NB4 (cell line): ENCODE measurements at regions not wholly inside any gene's neighbourhood (a gene's known extent, or its start where the extent isn't known, plus 50 kb on each side); places are given as distances from the start of the nearest gene placed in this dataset.

ENCODE experiments used
- DNase-seq: peaks from one replicate; pipeline ENCODE4 v3.0.0; 2010; ENCODE audit warnings: low read depth
- H3K4me3 ChIP-seq: one replicate; pipeline ENCODE4 v1.5.1; 2011; ENCODE audit warnings: mild to moderate bottlenecking, low read depth, low read length, moderate library complexity
- MYC ChIP-seq: IDR thresholded peaks from 2 replicates; pipeline ENCODE4 v1.6.1; 2011; ENCODE audit warnings: low read depth, low read length
- POLR2A ChIP-seq: IDR thresholded peaks from 2 replicates; pipeline ENCODE4 v1.6.1; 2011; ENCODE audit warnings: mild to moderate bottlenecking; ENCODE audit not compliant: insufficient read length; ENCODE audit errors: extremely low read depth
- TF ChIP-seq, protein P1 (sequence below): IDR thresholded peaks from one replicate; pipeline ENCODE4 v1.5.1; 2012; ENCODE audit warnings: low read depth, low read length
- TF ChIP-seq, protein P2 (sequence below): IDR thresholded peaks from 2 replicates; pipeline ENCODE4 v1.6.1; 2011; ENCODE audit warnings: low read depth, low read length

DNA sequence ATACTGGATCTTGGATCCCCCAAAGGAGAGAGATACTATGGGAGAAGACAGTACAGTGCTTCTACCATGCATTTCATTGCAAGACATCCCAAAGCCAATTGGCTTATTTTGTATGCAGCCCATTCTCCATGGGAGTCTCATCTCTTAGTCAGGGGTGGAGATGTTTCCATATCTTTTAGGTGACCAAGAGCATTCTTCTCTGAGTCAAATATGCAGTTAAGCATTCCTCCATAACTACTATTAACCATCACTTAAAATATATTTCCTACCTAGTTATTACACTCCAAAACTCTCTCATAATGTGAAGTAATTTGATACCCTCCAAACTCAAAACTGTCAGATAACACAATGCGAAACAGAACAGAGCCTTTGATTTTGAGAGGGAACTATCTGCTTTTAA, 542.6 kb downstream of the HDGFL1 start:
- no peak for TF ChIP-seq POLR2A
- TF ChIP-seq, protein P1, sequence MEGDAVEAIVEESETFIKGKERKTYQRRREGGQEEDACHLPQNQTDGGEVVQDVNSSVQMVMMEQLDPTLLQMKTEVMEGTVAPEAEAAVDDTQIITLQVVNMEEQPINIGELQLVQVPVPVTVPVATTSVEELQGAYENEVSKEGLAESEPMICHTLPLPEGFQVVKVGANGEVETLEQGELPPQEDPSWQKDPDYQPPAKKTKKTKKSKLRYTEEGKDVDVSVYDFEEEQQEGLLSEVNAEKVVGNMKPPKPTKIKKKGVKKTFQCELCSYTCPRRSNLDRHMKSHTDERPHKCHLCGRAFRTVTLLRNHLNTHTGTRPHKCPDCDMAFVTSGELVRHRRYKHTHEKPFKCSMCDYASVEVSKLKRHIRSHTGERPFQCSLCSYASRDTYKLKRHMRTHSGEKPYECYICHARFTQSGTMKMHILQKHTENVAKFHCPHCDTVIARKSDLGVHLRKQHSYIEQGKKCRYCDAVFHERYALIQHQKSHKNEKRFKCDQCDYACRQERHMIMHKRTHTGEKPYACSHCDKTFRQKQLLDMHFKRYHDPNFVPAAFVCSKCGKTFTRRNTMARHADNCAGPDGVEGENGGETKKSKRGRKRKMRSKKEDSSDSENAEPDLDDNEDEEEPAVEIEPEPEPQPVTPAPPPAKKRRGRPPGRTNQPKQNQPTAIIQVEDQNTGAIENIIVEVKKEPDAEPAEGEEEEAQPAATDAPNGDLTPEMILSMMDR = no peak
- no peak for TF ChIP-seq MYC
- TF ChIP-seq, protein P2, sequence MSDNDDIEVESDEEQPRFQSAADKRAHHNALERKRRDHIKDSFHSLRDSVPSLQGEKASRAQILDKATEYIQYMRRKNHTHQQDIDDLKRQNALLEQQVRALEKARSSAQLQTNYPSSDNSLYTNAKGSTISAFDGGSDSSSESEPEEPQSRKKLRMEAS = no peak
- no peak overlapping the region for H3K4me3 ChIP-seq
- DNase-seq = no peak

DNA sequence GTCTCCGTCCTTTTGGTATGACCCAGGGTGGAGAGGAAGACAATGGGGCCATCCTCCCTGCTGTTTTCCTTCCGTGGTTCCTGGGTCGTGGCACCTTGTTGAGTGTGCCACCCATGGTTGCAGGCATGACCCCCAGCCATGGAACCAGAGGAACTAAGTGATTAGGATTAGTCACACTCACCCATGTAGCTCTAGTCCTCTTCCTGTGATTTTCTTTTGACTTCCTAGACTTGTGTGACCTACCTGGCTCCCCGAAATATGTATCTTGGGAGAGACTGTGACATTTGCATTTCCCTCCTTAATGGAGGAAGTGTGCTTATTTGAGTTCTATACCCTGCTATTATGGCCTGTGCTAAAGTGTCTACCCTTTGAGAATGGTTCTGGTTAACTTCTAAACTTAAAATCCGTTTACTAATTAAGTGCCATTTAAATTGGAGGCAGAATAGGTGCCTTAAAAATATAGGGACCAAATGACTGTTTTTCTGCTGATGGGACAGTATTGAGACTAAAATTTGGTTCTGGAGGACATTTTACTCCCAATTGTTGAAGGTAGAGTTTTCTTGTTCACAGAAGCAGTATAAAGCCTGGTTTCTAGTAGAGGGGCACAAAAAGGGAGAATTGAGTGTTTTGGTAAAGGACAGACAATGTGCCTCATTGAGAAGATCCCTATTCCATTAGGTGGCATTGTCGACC, 545.6 kb downstream of the HDGFL1 start:
- no peak overlapping the region for H3K4me3 ChIP-seq
- DNase-seq = no peak
- TF ChIP-seq MYC (no peak), POLR2A (no peak)
- TF ChIP-seq, protein P2 = no peak
- TF ChIP-seq, protein P1 = no peak

DNA sequence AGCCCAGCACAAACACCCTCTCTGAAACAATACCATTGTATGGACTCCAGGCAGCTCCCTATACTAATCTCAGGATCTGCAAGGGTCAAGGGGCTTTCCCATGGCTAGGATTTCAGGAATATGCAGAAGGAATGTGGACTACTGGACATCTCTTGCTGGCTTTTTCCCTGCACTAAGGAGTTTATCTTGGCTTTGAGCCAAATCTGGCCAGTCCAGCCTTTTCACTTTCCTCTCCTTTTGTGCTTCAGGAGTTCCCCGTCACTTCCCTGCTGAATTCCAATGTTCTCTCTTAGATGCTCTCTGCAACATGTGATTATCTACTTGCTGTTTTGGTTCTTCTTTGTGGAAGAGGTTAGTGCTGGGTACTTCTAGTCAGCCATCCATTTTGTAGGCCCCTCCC, 568.2 kb downstream of the HDGFL1 start:
- no peak for TF ChIP-seq MYC
- no peak for TF ChIP-seq POLR2A
- TF ChIP-seq, protein P2 = no peak
- TF ChIP-seq, protein P1 = no peak
- no peak for DNase-seq
- H3K4me3 ChIP-seq = no peak overlapping the region

DNA sequence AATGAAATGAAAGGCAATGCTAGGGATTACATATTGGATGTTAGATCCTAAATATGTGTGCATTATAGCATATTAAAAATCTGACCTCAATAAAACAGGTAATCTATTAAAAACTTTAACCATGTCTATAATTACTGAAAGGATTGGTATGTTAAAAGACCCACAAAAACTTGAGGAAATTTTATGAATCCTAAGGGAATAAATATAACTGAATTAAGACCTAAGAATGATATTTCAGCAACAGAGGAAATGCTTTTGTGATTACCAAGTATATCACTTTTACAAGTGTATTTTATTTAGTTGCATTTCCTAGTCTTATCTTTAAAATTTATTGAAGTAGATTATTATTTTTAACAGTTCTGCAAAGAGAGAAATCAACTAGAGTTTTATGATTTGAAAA, 571.5 kb downstream of the HDGFL1 start:
- TF ChIP-seq MYC = no peak
- TF ChIP-seq, protein P1 = no peak
- TF ChIP-seq POLR2A = no peak
- TF ChIP-seq, protein P2 = no peak
- H3K4me3 ChIP-seq = no peak overlapping the region
- no peak for DNase-seq

DNA sequence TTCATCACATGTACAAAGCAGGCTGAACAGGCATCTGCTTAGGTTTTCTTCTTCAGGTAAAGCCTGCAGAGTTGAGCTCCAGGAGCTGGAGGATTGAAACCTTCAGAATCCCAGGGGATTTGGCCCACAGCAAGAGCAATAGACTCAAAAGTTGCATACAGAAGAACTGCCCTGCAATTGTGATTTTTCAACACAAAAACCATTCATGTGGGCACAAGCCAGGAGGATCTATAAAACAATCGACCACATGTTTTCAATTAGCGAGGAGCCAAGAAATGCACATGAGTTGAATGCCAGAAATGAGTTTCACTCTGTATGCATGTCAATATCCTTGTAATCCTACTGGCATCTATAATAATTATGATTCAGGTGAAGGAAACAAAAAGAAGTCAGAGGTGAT, 576.4 kb downstream of the HDGFL1 start:
- DNase-seq = no peak
- no peak overlapping the region for H3K4me3 ChIP-seq
- TF ChIP-seq MYC (no peak), POLR2A (no peak)
- TF ChIP-seq, protein P2 = no peak
- TF ChIP-seq, protein P1 = no peak

GRCh38 chr6:23154159-23154558, 584.8 kb downstream of the HDGFL1 start:
- H3K4me3 ChIP-seq = no peak overlapping the region
- TF ChIP-seq, protein P2 = no peak
- TF ChIP-seq MYC = no peak
- no peak for DNase-seq
